Fibroblast of lung (primary cell): ENCODE measurements at regions not wholly inside any gene's neighbourhood (a gene's known extent, or its start where the extent isn't known, plus 50 kb on each side); places are given as distances from the start of the nearest gene placed in this dataset.
"Not testable (repeated sequence)": the region's sequence is repeated elsewhere in the genome, so short reads cannot be mapped to it uniquely, and the experiment has no call there.

Experiments
- DNase-seq, 2 donors: peaks; one replicate each; pipeline versions ENCODE4 v3.0.0 to v3.0.0-alpha.2; 2010; ENCODE audit warnings: low read depth in 2 of 2
- H2AFZ ChIP-seq: 2 replicates; pipeline ENCODE4 v1.5.1; 2012; ENCODE audit warnings: low read length, control low read depth, inconsistent platforms
- H3K27ac ChIP-seq: 2 replicates; pipeline ENCODE4 v1.5.1; 2011; ENCODE audit warnings: low read length, control low read depth; ENCODE audit not compliant: insufficient read depth
- H3K27me3 ChIP-seq: 2 replicates; pipeline ENCODE4 v1.5.1; 2011; ENCODE audit warnings: mild to moderate bottlenecking, low read length; ENCODE audit not compliant: control insufficient read depth, insufficient read depth
- H3K36me3 ChIP-seq: 2 replicates; pipeline ENCODE4 v1.5.1; 2011; ENCODE audit warnings: low read length; ENCODE audit not compliant: control insufficient read depth, insufficient read depth
- H3K4me1 ChIP-seq: 2 replicates; pipeline ENCODE4 v1.5.1; 2011; ENCODE audit warnings: low read length; ENCODE audit not compliant: control insufficient read depth, insufficient read depth; ENCODE audit errors: extremely low read depth
- H3K4me2 ChIP-seq: 2 replicates; pipeline ENCODE4 v1.5.1; 2011; ENCODE audit warnings: low read length, control low read depth; ENCODE audit not compliant: insufficient read depth; ENCODE audit errors: extremely low read depth
- H3K4me3 ChIP-seq, 4 experiments: fragments of 200-600 bp in 1 of 4; sonication (generic) in 1 of 4; replicated peaks in 1 of 4; 2 replicates each; pipeline ENCODE4 v1.5.1; 2011 to 2016; ENCODE audit warnings: low read length in 4 of 4, low read depth in 3 of 4, mild to moderate bottlenecking in 3 of 4, control low read depth in 2 of 4, inconsistent platforms in 1 of 4, mixed read lengths in 1 of 4; ENCODE audit not compliant: insufficient read depth in 1 of 4; ENCODE audit errors: control extremely low read depth in 1 of 4
- H3K79me2 ChIP-seq: 2 replicates; pipeline ENCODE4 v1.5.1; 2012; ENCODE audit warnings: mild to moderate bottlenecking, low read length, inconsistent platforms; ENCODE audit not compliant: control insufficient read depth, insufficient read depth
- H3K9ac ChIP-seq: 2 replicates; pipeline ENCODE4 v1.5.1; 2011; ENCODE audit warnings: mild to moderate bottlenecking, low read length, control low read depth; ENCODE audit not compliant: insufficient read depth
- H3K9me3 ChIP-seq: 2 replicates; pipeline ENCODE4 v1.5.1; 2012; ENCODE audit warnings: low read depth, low read length; ENCODE audit not compliant: control insufficient read depth, insufficient read depth
- H4K20me1 ChIP-seq: 2 replicates; pipeline ENCODE4 v1.5.1; 2011; ENCODE audit warnings: low read length; ENCODE audit not compliant: control insufficient read depth, insufficient read depth; ENCODE audit errors: extremely low read depth
- EZH2 ChIP-seq: IDR thresholded peaks from 2 replicates; pipeline ENCODE4 v1.5.1; 2012; ENCODE audit warnings: low read length, control low read depth, mild to moderate bottlenecking; ENCODE audit errors: missing control alignments
- TF ChIP-seq, protein P1 (sequence below), 2 donors: IDR thresholded peaks in 1 of 2; conservative IDR thresholded peaks in 1 of 2; 1 replicate in 1 of 2; 2 replicates in 1 of 2; pipeline ENCODE4 v1.5.1; 2011 to 2012; ENCODE audit warnings: low read length in 2 of 2, control low read depth in 1 of 2, inconsistent platforms in 1 of 2, low read depth in 1 of 2, mild to moderate bottlenecking in 1 of 2

DNA sequence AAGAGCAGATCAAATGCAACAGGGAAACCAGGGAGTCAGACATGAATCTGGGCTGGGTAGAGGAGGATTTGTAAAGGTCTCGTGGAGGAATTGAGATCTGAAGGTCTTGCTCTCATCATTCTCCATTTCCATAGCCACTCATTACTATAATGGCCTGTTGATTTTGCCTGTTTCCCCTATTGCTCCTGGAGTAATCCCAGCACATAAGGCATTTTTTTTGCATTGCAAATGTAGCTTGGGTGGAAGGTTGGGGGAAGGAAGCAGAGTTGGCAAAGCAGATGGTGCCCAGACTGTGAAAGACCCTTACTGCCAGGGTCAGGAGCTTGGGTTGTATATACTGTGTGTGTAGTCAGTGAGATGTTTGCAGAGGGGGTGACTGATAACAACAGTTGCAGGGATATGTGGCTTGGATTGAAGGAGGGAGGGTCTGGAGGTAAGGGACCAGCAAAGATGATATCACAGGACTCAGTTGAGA, 116.0 kb downstream of the TTC6 start:
- H3K27ac ChIP-seq, result no peak overlapping the region
- H3K9ac ChIP-seq, result no peak overlapping the region

DNA sequence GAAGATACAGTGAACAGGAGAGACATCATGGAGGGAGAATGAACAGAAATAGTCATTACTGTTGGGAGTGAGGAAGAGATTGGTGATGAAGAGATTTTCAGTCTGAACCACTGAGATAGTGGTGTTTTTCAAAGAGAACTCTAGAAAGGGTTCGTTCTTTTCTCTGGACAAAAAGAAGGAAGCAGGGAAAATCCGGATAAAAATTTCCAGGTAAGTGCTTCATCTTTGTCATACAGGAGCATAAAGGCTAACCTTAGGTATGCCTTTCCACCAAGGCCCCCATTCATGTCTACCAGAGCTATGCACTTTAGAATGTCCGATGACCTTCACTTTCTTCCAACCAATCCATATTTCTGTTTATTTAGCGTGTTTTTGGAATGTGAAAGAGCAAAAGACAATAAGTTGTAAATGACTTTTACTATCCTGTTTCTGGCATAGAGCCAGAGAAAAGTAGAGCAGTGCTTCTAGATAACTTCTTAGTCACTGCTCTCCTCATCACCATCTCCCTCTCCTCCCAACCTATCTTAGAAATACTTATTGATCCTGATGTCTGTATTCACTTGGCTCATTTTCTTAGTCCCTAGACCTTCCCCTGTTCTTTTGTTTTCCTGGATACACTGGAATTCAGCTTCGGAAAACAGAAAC, 116.5 kb downstream of the TTC6 start:
- no peak for DNase-seq
- Histone ChIP-seq H3K27ac (no peak overlapping the region), H3K36me3 (no peaks in the 10 kb centered on the region), H3K27me3 (no peaks in the 10 kb centered on the region), H3K79me2 (no peaks in the 10 kb centered on the region), H3K4me3 (no peak overlapping the region), H4K20me1 (no peaks in the 10 kb centered on the region), H3K9ac (no peak overlapping the region), H2AFZ (no peak overlapping the region), H3K4me1 (no peaks in the 10 kb centered on the region), H3K9me3 (no peaks in the 10 kb centered on the region), H3K4me2 (no peak overlapping the region)
- TF ChIP-seq, protein P1, sequence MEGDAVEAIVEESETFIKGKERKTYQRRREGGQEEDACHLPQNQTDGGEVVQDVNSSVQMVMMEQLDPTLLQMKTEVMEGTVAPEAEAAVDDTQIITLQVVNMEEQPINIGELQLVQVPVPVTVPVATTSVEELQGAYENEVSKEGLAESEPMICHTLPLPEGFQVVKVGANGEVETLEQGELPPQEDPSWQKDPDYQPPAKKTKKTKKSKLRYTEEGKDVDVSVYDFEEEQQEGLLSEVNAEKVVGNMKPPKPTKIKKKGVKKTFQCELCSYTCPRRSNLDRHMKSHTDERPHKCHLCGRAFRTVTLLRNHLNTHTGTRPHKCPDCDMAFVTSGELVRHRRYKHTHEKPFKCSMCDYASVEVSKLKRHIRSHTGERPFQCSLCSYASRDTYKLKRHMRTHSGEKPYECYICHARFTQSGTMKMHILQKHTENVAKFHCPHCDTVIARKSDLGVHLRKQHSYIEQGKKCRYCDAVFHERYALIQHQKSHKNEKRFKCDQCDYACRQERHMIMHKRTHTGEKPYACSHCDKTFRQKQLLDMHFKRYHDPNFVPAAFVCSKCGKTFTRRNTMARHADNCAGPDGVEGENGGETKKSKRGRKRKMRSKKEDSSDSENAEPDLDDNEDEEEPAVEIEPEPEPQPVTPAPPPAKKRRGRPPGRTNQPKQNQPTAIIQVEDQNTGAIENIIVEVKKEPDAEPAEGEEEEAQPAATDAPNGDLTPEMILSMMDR (conservative IDR thresholded peaks at IDR 0.05 in 1 of 2, IDR thresholded peaks at IDR 0.05 in 1 of 2; ENCODE audit: low read depth in 1 of 2, low read length in 2 of 2), result no peak
- TF ChIP-seq EZH2, result no peak

More for the DNA sequence above, 116.0 kb downstream of the TTC6 start:
- H3K4me3 ChIP-seq, result no peak overlapping the region
- no peak overlapping the region for H3K4me2 ChIP-seq
- no peaks in the 10 kb centered on the region for H3K4me1 ChIP-seq
- H4K20me1 ChIP-seq, result no peaks in the 10 kb centered on the region
- no peaks in the 10 kb centered on the region for H3K36me3 ChIP-seq
- H3K9me3 ChIP-seq, result no peaks in the 10 kb centered on the region
- no peaks in the 10 kb centered on the region for H3K27me3 ChIP-seq
- no peak for TF ChIP-seq EZH2
- TF ChIP-seq, protein P1 (conservative IDR thresholded peaks at IDR 0.05 in 1 of 2, IDR thresholded peaks at IDR 0.05 in 1 of 2; ENCODE audit: low read depth in 1 of 2, low read length in 2 of 2), result no peak
- no peak for DNase-seq
- no peak overlapping the region for H2AFZ ChIP-seq
- H3K79me2 ChIP-seq, result no peaks in the 10 kb centered on the region

DNA sequence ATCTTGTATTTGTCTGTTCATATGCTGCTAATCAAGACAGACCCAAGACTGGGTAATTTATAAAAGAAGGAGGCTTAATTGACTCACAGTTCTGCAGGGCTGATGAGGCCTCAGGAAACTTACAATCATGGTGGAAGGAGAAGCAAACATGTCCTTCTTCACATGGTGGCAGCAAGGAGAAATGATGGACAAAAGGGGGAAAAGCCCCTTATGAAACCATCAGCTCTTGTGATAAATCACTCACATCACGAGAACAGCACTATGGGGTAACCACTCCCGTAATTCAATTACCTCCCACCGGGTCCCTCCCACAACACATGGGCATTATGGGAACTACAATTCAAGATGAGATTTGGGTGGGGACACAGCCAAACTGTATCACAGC, 117.0 kb downstream of the TTC6 start:
- H3K36me3 ChIP-seq, H4K20me1 ChIP-seq, H3K4me3 ChIP-seq, DNase-seq, H3K27ac ChIP-seq, H3K9me3 ChIP-seq, H3K9ac ChIP-seq, H3K27me3 ChIP-seq, H3K4me2 ChIP-seq, H3K79me2 ChIP-seq, H3K4me1 ChIP-seq, H2AFZ ChIP-seq: not testable (repeated sequence)
